ENCODE measurements at regions not wholly inside any gene's neighbourhood (a gene's known extent, or its start where the extent isn't known, plus 50 kb on each side); places are given as distances from the start of the nearest gene placed in this dataset.

DNA sequence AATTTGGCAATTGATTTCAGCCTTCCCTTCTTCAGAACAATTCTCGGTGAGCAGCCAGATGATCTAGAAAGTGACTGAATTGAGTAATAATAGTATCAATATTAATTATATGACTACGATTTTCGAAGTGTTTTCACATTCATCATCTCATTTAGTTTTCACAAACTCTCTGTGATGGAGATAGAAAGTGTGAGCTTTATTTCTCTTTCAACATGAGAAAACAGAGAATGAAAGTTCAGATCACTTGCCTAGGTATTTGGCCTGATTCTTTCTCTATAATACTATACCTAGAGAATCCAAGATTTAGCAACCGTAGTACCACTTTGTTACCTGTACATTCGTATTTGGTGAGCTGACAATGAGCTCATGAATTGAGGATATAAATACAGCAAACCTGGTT, 739.2 kb upstream of the NR2F2 start:
- Histone ChIP-seq H3K27me3 (ENCODE audit: insufficient read depth, low read length) (no peaks in the 10 kb centered on the region), H3K9me3 (ENCODE audit: insufficient read depth, low read depth, low read length) (no peaks in the 10 kb centered on the region), H3K36me3 (ENCODE audit: insufficient read depth, low read depth, low read length) (no peaks in the 10 kb centered on the region), H3K4me1 (ENCODE audit: insufficient read depth, low read length) (no peaks in the 10 kb centered on the region; the same call in 1 of the 2 replicates), H3K9ac (ENCODE audit: low read depth, low read length) (no peak overlapping the region), H3K27ac (ENCODE audit: low read length) (no peak overlapping the region), H3K4me3 (ENCODE audit: low read length) (no peak overlapping the region)

DNA sequence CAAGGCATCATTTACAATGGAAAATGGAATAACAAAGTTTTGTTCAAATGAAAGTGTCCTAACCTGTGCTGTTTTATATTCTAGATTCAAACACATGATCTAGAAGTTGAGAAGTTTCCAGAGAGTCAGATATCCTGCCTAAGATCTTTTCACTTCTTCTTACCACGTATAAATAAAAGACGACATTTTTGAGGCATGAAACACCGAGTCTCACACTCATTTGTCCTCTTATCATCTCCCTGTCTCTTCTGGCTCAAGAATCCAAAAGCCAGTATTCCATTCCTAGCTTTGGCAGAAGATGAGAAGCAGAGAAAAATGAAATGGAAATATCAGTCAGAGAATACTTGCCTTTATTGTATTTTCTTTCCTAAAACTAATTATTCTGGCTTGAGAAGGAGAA, 738.6 kb upstream of the NR2F2 start:
- H3K4me3 ChIP-seq (ENCODE audit: low read length) = no peak overlapping the region
- H3K27ac ChIP-seq (ENCODE audit: low read length) = no peak overlapping the region
- H3K4me1 ChIP-seq (ENCODE audit: insufficient read depth, low read length) = peaks cover 4% of the 10 kb centered on the region; the same call in 1 of the 2 replicates
- H3K9me3 ChIP-seq (ENCODE audit: insufficient read depth, low read depth, low read length) = no peaks in the 10 kb centered on the region
- H3K27me3 ChIP-seq (ENCODE audit: insufficient read depth, low read length) = no peaks in the 10 kb centered on the region
- no peaks in the 10 kb centered on the region for H3K36me3 ChIP-seq (ENCODE audit: insufficient read depth, low read depth, low read length)
- H3K9ac ChIP-seq (ENCODE audit: low read depth, low read length) = no peak overlapping the region

DNA sequence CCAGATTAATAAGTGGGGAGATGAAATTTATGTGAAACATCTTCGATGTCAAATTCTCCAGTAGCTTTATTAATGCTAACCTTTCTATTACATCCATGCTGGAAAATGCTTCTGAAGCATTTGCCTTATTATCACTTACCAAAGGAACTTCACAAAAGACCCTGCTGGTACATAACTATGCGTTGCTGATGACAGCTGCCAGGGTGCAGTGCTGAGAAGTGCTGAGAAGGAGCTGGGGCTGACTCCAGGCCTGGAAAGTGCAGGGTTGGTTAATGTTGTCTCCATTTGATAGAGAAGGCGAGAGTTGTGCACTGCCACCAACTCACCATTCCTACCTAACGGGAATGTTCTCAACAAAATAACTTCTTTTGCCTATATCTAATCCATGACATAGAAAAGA, 736.0 kb upstream of the NR2F2 start:
- Histone ChIP-seq H3K4me1 (ENCODE audit: insufficient read depth, low read length) (peaks cover 4% of the 10 kb centered on the region; the same call in 1 of the 2 replicates), H3K27me3 (ENCODE audit: insufficient read depth, low read length) (no peaks in the 10 kb centered on the region), H3K27ac (ENCODE audit: low read length) (no peak overlapping the region), H3K9ac (ENCODE audit: low read depth, low read length) (no peak overlapping the region), H3K4me3 (ENCODE audit: low read length) (no peak overlapping the region), H3K9me3 (ENCODE audit: insufficient read depth, low read depth, low read length) (no peaks in the 10 kb centered on the region), H3K36me3 (ENCODE audit: insufficient read depth, low read depth, low read length) (no peaks in the 10 kb centered on the region)

DNA sequence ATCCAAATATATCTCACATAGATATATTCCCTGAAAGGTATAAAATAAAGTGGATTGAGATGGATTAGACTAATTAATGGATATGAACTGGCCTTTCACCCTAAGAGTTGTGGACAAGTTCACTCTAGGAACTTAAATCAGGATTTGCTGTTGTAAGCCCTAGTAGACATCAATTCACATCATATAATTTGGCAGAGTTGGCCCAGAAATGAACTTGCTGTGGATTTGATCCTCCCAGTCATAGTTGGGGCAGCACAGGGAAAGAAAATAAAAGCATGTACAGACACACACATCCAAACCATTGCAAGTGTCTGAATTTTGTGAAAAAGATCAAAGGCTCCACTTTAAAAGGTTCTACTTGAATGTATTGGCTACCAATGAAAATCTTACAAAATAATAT, 734.7 kb upstream of the NR2F2 start:
- Histone ChIP-seq H3K9ac (ENCODE audit: low read depth, low read length) (no peak overlapping the region), H3K4me3 (ENCODE audit: low read length) (no peak overlapping the region), H3K9me3 (ENCODE audit: insufficient read depth, low read depth, low read length) (no peaks in the 10 kb centered on the region), H3K36me3 (ENCODE audit: insufficient read depth, low read depth, low read length) (no peaks in the 10 kb centered on the region), H3K4me1 (ENCODE audit: insufficient read depth, low read length) (peaks cover 4% of the 10 kb centered on the region; the same call in 1 of the 2 replicates), H3K27ac (ENCODE audit: low read length) (no peak overlapping the region), H3K27me3 (ENCODE audit: insufficient read depth, low read length) (no peaks in the 10 kb centered on the region)

DNA sequence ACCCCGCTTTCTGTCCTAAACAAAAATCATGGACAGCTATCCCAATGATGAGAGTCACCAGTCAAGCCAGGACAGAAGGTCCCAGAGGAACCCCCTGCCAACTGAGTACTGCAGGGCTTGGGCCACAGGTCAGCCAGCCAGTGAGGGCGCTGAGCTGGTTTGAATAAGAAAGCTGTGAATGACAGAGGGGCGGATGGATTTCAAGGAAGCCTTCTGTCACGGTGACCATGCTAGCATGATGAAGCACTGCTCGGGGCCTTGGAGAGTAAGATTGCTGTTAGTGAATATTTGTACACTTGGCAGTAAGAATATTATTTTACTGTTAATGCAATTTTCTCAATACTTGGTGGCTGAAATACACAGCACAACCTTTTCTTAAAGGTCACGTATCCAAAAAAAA, 734.0 kb upstream of the NR2F2 start:
- Histone ChIP-seq H3K4me3 (ENCODE audit: low read length) (no peak overlapping the region), H3K9ac (ENCODE audit: low read depth, low read length) (no peak overlapping the region), H3K4me1 (ENCODE audit: insufficient read depth, low read length) (peaks cover 4% of the 10 kb centered on the region; the same call in 1 of the 2 replicates), H3K27ac (ENCODE audit: low read length) (no peak overlapping the region), H3K9me3 (ENCODE audit: insufficient read depth, low read depth, low read length) (no peaks in the 10 kb centered on the region), H3K36me3 (ENCODE audit: insufficient read depth, low read depth, low read length) (no peaks in the 10 kb centered on the region), H3K27me3 (ENCODE audit: insufficient read depth, low read length) (no peaks in the 10 kb centered on the region)

DNA sequence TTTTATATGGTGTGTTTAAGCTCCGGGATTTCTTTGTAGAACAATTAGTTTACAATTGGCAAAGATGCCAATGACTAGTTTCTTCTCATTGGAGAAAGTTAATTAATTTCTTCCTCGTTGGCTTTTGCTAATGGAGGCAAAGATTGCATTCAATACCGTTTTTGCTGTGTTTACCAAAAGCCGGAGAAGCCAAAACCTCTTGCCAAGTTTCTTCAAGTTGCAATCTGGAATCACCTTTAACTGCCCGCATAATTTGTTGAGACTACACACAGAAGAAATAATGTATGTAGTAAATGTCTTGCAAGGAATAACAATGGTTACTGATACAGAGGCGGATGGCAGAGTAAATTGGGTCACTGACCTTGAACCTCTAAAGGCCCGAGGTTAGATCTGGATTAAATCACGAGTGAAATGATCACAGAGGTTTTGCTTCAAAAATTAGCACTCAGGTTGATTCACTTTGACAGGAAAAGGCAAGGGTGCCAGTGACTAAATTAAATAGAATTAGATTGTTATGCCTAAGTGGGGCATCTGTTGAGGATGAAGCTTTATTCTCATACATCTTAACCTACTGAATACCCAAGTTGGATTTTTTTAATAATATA, 732.1 kb upstream of the NR2F2 start:
- Histone ChIP-seq H3K9ac (ENCODE audit: low read depth, low read length) (no peak overlapping the region), H3K27ac (ENCODE audit: low read length) (no peak overlapping the region), H3K4me3 (ENCODE audit: low read length) (no peak overlapping the region), H3K4me1 (ENCODE audit: insufficient read depth, low read length) (peaks cover 4% of the 10 kb centered on the region; the same call in 1 of the 2 replicates), H3K9me3 (ENCODE audit: insufficient read depth, low read depth, low read length) (no peaks in the 10 kb centered on the region), H3K27me3 (ENCODE audit: insufficient read depth, low read length) (no peaks in the 10 kb centered on the region), H3K36me3 (ENCODE audit: insufficient read depth, low read depth, low read length) (no peaks in the 10 kb centered on the region)

DNA sequence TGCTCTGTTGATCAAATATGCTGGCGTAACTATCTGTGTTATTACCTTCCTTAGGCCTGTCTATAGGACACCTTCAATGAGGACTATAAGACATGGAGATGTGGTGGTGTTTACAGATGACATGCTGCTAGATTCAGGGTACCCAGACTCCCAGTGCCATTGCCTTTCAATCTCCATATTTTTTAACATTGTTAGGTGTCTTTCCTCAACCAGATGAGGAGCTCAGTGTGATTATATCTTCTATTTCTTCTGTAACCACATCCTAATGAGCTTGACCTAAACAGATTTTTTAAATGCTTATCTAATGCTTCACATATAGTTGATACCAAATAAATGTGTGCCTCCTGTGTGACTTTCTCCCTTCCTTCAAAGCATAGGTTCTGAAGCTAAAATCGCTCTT, 730.1 kb upstream of the NR2F2 start:
- Histone ChIP-seq H3K9ac (ENCODE audit: low read depth, low read length) (no peak overlapping the region), H3K4me1 (ENCODE audit: insufficient read depth, low read length) (peaks cover 4% of the 10 kb centered on the region; the same call in 1 of the 2 replicates), H3K27me3 (ENCODE audit: insufficient read depth, low read length) (no peaks in the 10 kb centered on the region), H3K9me3 (ENCODE audit: insufficient read depth, low read depth, low read length) (no peaks in the 10 kb centered on the region), H3K27ac (ENCODE audit: low read length) (no peak overlapping the region), H3K36me3 (ENCODE audit: insufficient read depth, low read depth, low read length) (no peaks in the 10 kb centered on the region), H3K4me3 (ENCODE audit: low read length) (no peak overlapping the region)

DNA sequence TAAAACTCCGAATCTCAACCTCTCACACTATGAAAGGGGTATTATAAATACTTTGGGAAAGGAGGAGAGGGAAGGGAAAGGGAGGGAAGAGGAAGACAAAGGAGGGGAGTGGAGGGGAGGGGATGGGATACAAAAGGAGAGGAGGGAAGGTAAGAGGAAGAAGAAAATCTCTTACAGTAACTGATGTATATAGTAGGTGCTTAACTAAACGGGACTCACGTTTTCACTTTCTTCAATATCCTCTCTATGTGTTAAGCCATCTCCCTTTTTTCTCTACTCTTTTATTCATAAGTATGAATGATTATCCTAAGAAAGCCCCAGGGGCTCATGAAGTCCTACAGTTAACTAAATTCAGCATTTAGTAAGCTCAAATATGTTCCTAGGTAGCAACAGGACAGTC, 729.6 kb upstream of the NR2F2 start:
- Histone ChIP-seq H3K4me1 (ENCODE audit: insufficient read depth, low read length) (peaks cover 4% of the 10 kb centered on the region; the same call in 1 of the 2 replicates), H3K4me3 (ENCODE audit: low read length) (no peak overlapping the region), H3K36me3 (ENCODE audit: insufficient read depth, low read depth, low read length) (no peaks in the 10 kb centered on the region), H3K9me3 (ENCODE audit: insufficient read depth, low read depth, low read length) (no peaks in the 10 kb centered on the region), H3K27me3 (ENCODE audit: insufficient read depth, low read length) (no peaks in the 10 kb centered on the region), H3K9ac (ENCODE audit: low read depth, low read length) (no peak overlapping the region), H3K27ac (ENCODE audit: low read length) (no peak overlapping the region)

DNA sequence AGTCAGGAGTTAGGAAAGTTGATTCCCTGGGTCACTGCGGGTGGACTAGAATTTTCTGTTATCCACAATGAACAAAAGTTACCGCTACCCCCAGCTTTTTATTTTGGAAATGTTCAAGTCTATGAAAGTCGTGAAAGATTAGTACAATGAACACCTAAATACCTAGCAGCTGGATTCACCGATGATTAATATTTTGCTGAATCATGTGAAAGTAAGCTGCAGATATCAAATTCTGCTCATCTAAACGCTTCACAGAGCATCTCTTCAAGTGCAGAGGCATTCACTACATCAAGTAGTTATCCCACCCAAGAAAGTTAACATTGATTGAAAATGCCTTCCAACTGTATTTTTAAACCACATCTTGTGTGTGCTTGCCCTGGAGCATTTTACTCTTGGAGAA, 729.0 kb upstream of the NR2F2 start:
- no peaks in the 10 kb centered on the region for H3K36me3 ChIP-seq (ENCODE audit: insufficient read depth, low read depth, low read length)
- no peak overlapping the region for H3K27ac ChIP-seq (ENCODE audit: low read length)
- no peak overlapping the region for H3K4me3 ChIP-seq (ENCODE audit: low read length)
- H3K9ac ChIP-seq (ENCODE audit: low read depth, low read length) = no peak overlapping the region
- H3K4me1 ChIP-seq (ENCODE audit: insufficient read depth, low read length) = peaks cover 3% of the 10 kb centered on the region; the same call in 1 of the 2 replicates
- no peaks in the 10 kb centered on the region for H3K27me3 ChIP-seq (ENCODE audit: insufficient read depth, low read length)
- H3K9me3 ChIP-seq (ENCODE audit: insufficient read depth, low read depth, low read length) = no peaks in the 10 kb centered on the region

DNA sequence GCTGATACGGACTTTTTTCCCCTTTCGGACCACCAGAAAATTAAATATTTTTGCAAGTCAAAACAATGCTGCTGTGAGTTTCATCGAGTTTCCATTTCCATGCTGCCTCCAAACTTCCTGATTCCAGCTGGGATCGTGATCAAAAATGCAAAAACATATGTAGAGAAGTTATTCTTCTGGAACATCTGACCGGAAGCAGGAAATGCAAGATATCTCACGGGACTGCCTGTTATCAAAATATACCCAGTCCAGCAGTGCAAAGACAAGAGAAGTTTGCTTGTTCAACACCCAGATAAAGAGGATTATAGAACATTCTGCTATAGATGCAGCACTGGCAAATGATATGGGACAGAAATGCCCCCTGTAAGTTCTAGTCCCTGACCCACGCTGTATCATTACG, 726.7 kb upstream of the NR2F2 start:
- Histone ChIP-seq H3K27me3 (ENCODE audit: insufficient read depth, low read length) (no peaks in the 10 kb centered on the region), H3K4me1 (ENCODE audit: insufficient read depth, low read length) (no peaks in the 10 kb centered on the region; the same call in 1 of the 2 replicates), H3K4me3 (ENCODE audit: low read length) (no peak overlapping the region), H3K9me3 (ENCODE audit: insufficient read depth, low read depth, low read length) (no peaks in the 10 kb centered on the region), H3K27ac (ENCODE audit: low read length) (no peak overlapping the region), H3K36me3 (ENCODE audit: insufficient read depth, low read depth, low read length) (no peaks in the 10 kb centered on the region), H3K9ac (ENCODE audit: low read depth, low read length) (no peak overlapping the region)

DNA sequence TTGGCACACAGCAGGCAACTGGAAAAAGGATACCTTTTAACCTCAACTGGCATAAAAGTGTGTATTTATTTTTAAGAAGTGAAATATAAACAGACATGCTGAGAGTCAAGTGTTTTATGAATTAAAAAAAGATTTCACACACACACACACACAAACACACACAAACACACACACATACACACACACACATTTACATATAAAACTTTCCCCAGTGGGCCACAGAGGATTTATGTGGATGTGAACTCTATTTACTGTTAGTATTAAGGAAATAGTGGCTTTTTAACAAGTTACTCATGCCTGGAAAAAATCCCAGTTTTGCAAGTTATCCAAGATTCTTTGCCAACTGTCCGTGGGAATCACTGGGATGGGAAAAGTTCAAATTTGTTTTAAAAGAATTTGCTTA, 725.9 kb upstream of the NR2F2 start:
- H3K27me3 ChIP-seq (ENCODE audit: insufficient read depth, low read length) = no peaks in the 10 kb centered on the region
- H3K4me1 ChIP-seq (ENCODE audit: insufficient read depth, low read length) = no peaks in the 10 kb centered on the region; the same call in 1 of the 2 replicates
- no peaks in the 10 kb centered on the region for H3K36me3 ChIP-seq (ENCODE audit: insufficient read depth, low read depth, low read length)
- no peak overlapping the region for H3K4me3 ChIP-seq (ENCODE audit: low read length)
- no peak overlapping the region for H3K9ac ChIP-seq (ENCODE audit: low read depth, low read length)
- no peak overlapping the region for H3K27ac ChIP-seq (ENCODE audit: low read length)
- H3K9me3 ChIP-seq (ENCODE audit: insufficient read depth, low read depth, low read length) = no peaks in the 10 kb centered on the region

DNA sequence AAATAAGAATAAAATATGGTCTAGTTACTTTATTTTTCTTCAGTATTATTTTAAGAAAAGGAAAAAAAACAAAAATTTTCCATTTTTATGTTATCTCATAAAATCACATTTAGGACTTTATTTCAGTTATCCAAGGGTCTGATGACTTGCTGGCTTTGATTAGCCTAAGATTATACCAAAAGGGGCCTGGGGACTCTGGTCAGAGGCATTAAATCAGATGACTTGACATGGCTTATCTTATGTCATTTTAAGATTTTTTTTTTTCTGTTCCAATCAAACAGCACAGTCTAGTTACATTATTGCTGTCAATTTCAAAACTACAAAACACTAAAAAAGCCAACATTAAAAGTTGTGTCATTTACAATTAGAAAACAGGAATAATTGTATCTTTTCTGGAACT, 725.4 kb upstream of the NR2F2 start:
- Histone ChIP-seq H3K27me3 (ENCODE audit: insufficient read depth, low read length) (no peaks in the 10 kb centered on the region), H3K4me3 (ENCODE audit: low read length) (no peak overlapping the region), H3K9me3 (ENCODE audit: insufficient read depth, low read depth, low read length) (no peaks in the 10 kb centered on the region), H3K36me3 (ENCODE audit: insufficient read depth, low read depth, low read length) (no peaks in the 10 kb centered on the region), H3K9ac (ENCODE audit: low read depth, low read length) (no peak overlapping the region), H3K27ac (ENCODE audit: low read length) (no peak overlapping the region), H3K4me1 (ENCODE audit: insufficient read depth, low read length) (no peaks in the 10 kb centered on the region; the same call in 1 of the 2 replicates)

Measured in iPS-20b (cell line).